ENCODE measurements at regions not wholly inside any gene's neighbourhood (a gene's known extent, or its start where the extent isn't known, plus 50 kb on each side); places are given as distances from the start of the nearest gene placed in this dataset.

GRCh38 chr1:217261636-217262035 is 369.3 kb downstream of the GPATCH2 start:
- no peak overlapping the region for H3K9ac ChIP-seq (ENCODE audit: insufficient read depth in 1 of 2, low read depth in 2 of 2, low read length in 2 of 2)
- H3K79me2 ChIP-seq (ENCODE audit: control insufficient read depth, insufficient read depth, low read length) = no peaks in the 10 kb centered on the region
- H3K9me1 ChIP-seq (ENCODE audit: control insufficient read depth, insufficient read depth, low read length) = no peaks in the 10 kb centered on the region
- H4K20me1 ChIP-seq (replicated peaks; ENCODE audit: control insufficient read depth, insufficient read depth, low read length) = no peaks in the 10 kb centered on the region
- no peak for ATAC-seq
- H3K4me2 ChIP-seq (ENCODE audit: insufficient read depth, low read length) = no peak overlapping the region
- H3K27me3 ChIP-seq (ENCODE audit: control insufficient read depth in 2 of 2, insufficient read depth in 2 of 2, low read length in 2 of 2) = no peaks in the 10 kb centered on the region
- H3K4me3 ChIP-seq = no peak overlapping the region
- H3K36me3 ChIP-seq (ENCODE audit: control insufficient read depth, insufficient read depth, low read length) = no peaks in the 10 kb centered on the region
- FAIRE-seq = no peak
- no peaks in the 10 kb centered on the region for H3K4me1 ChIP-seq (replicated peaks in 1 of 2; ENCODE audit: control insufficient read depth in 2 of 2, insufficient read depth in 2 of 2, low read length in 2 of 2)
- intact Hi-C loops (cut with micrococcal nuclease) (no loop called here), in situ Hi-C loops (cut with MboI) (no loop called here)
- no TSS peak for BruUV-seq (replicated peaks)
- 4% methylated on average over 2 of the region's 2 CpGs for WGBS (ENCODE audit: insufficient coverage, low coverage, missing lambda C conversion rate)
- ChIA-PET POLR2A (interaction anchor here (0.6 kb wide), 1 partner anchor 1627 kb away, joined by 3 read pairs; no protein-coding TSS in a partner anchor), CTCF (ENCODE audit: low intra/inter-chr PET ratio) (no interaction called here)
- H2AFZ ChIP-seq (ENCODE audit: low read depth, low read length) = no peak overlapping the region
- DNase-seq (ENCODE audit: extremely low read depth in 1 of 4, low spot score in 3 of 4) = no peak
- H3K9me3 ChIP-seq (replicated peaks; ENCODE audit: control insufficient read depth, insufficient read depth, low read depth, low read length) = no peaks in the 10 kb centered on the region
- H3K27ac ChIP-seq (ENCODE audit: extremely low read depth, low read depth, low read length) = no peak overlapping the region
- TF ChIP-seq BDP1 (IDR thresholded peaks at IDR 0.05; ENCODE audit: insufficient read depth, insufficient read length) (no peak), CBFA2T2 (conservative IDR thresholded peaks at IDR 0.05) (no peak), CCAR2 (IDR thresholded peaks at IDR 0.05; ENCODE audit: low read depth, low read length) (no peak), ESRRA (IDR thresholded peaks at IDR 0.05; ENCODE audit: borderline replicate concordance, low read depth) (no peak), TAF15 (IDR thresholded peaks at IDR 0.05; ENCODE audit: low read depth, low read length) (no peak), ZKSCAN3 (CRISPR knock-in tag; IDR thresholded peaks at IDR 0.05) (no peak), HMBOX1 (IDR thresholded peaks at IDR 0.05) (no peak), RBM15 (IDR thresholded peaks at IDR 0.05; ENCODE audit: insufficient read depth, low read length) (no peak), ZNF589 (CRISPR knock-in tag; IDR thresholded peaks at IDR 0.05; ENCODE audit: low read depth) (no peak), ATF7 (IDR thresholded peaks at IDR 0.05) (no peak), EP300 (IDR thresholded peaks at IDR 0.05; ENCODE audit: low read length) (no peak), NKRF (IDR thresholded peaks at IDR 0.05; ENCODE audit: borderline replicate concordance) (no peak)
- TF ChIP-seq, protein P1, sequence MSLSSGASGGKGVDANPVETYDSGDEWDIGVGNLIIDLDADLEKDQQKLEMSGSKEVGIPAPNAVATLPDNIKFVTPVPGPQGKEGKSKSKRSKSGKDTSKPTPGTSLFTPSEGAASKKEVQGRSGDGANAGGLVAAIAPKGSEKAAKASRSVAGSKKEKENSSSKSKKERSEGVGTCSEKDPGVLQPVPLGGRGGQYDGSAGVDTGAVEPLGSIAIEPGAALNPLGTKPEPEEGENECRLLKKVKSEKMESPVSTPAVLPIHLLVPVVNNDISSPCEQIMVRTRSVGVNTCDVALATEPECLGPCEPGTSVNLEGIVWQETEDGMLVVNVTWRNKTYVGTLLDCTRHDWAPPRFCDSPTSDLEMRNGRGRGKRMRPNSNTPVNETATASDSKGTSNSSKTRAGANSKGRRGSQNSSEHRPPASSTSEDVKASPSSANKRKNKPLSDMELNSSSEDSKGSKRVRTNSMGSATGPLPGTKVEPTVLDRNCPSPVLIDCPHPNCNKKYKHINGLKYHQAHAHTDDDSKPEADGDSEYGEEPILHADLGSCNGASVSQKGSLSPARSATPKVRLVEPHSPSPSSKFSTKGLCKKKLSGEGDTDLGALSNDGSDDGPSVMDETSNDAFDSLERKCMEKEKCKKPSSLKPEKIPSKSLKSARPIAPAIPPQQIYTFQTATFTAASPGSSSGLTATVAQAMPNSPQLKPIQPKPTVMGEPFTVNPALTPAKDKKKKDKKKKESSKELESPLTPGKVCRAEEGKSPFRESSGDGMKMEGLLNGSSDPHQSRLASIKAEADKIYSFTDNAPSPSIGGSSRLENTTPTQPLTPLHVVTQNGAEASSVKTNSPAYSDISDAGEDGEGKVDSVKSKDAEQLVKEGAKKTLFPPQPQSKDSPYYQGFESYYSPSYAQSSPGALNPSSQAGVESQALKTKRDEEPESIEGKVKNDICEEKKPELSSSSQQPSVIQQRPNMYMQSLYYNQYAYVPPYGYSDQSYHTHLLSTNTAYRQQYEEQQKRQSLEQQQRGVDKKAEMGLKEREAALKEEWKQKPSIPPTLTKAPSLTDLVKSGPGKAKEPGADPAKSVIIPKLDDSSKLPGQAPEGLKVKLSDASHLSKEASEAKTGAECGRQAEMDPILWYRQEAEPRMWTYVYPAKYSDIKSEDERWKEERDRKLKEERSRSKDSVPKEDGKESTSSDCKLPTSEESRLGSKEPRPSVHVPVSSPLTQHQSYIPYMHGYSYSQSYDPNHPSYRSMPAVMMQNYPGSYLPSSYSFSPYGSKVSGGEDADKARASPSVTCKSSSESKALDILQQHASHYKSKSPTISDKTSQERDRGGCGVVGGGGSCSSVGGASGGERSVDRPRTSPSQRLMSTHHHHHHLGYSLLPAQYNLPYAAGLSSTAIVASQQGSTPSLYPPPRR (CRISPR knock-in tag; IDR thresholded peaks at IDR 0.05; ENCODE audit: borderline replicate concordance) = no peak
- TF ChIP-seq, protein P2, sequence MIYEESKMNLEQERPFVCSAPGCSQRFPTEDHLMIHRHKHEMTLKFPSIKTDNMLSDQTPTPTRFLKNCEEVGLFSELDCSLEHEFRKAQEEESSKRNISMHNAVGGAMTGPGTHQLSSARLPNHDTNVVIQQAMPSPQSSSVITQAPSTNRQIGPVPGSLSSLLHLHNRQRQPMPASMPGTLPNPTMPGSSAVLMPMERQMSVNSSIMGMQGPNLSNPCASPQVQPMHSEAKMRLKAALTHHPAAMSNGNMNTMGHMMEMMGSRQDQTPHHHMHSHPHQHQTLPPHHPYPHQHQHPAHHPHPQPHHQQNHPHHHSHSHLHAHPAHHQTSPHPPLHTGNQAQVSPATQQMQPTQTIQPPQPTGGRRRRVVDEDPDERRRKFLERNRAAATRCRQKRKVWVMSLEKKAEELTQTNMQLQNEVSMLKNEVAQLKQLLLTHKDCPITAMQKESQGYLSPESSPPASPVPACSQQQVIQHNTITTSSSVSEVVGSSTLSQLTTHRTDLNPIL (CRISPR knock-in tag; IDR thresholded peaks at IDR 0.05) = no peak
